K562 (cell line): ENCODE measurements at regions not wholly inside any gene's neighbourhood (a gene's known extent, or its start where the extent isn't known, plus 50 kb on each side); places are given as distances from the start of the nearest gene placed in this dataset.

ENCODE experiments used
- ATAC-seq: fragments of 200-7000 bp; cut with Tn5 transposase; 3 replicates; pipeline ENCODE4 v1.9.1; 2020; ENCODE audit warnings: moderate library complexity
- BruUV-seq: library from RNA; stranded (reverse); fragments of 400-500 nt; replicated peaks from 2 replicates; lab custom pipeline; 2021; lab: Mats Ljungman, UMichigan
- CTCF ChIA-PET: fragments of 300-600 bp; formaldehyde crosslinking; extraction: SDS; loops from one replicate; lab custom pipeline; 2021; ENCODE audit warnings: low intra/inter-chr PET ratio; lab: Yijun Ruan, JAX
- POLR2A ChIA-PET: fragments of 300-600, 350-650 bp; sonication (Branson Sonifier 250); formaldehyde crosslinking; extraction: SDS; loops from one replicate; lab custom pipeline; 2021; ENCODE audit warnings: antibody characterized with exemption, inconsistent platforms; lab: Yijun Ruan, JAX
- DNase-seq, 4 experiments: peaks; one replicate each; pipeline versions ENCODE4 v3.0.0 to v3.0.0-alpha.2; 2011 to 2018; ENCODE audit warnings: low spot score in 3 of 4, mixed read lengths in 3 of 4; ENCODE audit errors: extremely low read depth in 1 of 4
- FAIRE-seq: peaks from 2 replicates; lab custom pipeline; 2011; peaks lifted over from hg19 to GRCh38; lab: Jason Lieb, UNC
- H2AFZ ChIP-seq: 2 replicates; pipeline ENCODE4 v1.6.0; 2011; ENCODE audit warnings: low read depth, low read length, control low read depth, inconsistent platforms
- H3K27ac ChIP-seq: fragments of 200-600 bp; 3 replicates; pipeline ENCODE4 v1.8.0; 2011; ENCODE audit warnings: low read depth, mild to moderate bottlenecking, control low read depth, inconsistent platforms, low read length, moderate library complexity, mixed read lengths; ENCODE audit errors: extremely low read depth
- H3K27me3 ChIP-seq, 2 experiments: fragments of 300-600 bp in 1 of 2; 2 replicates in 1 of 2; 3 replicates in 1 of 2; pipeline versions ENCODE4 v1.6.0 to v1.8.0; 2011; ENCODE audit warnings: inconsistent platforms in 2 of 2, low read length in 2 of 2, mild to moderate bottlenecking in 1 of 2, mixed read lengths in 1 of 2, moderate library complexity in 1 of 2; ENCODE audit not compliant: control insufficient read depth in 2 of 2, insufficient read depth in 2 of 2
- H3K36me3 ChIP-seq: fragments of 300-600 bp; 3 replicates; pipeline ENCODE4 v1.8.0; 2011; ENCODE audit warnings: mild to moderate bottlenecking, low read length, inconsistent platforms; ENCODE audit not compliant: control insufficient read depth, insufficient read depth
- H3K4me1 ChIP-seq, 2 experiments: fragments of 200-600 bp in 1 of 2; replicated peaks in 1 of 2; 2 replicates in 1 of 2; 3 replicates in 1 of 2; pipeline versions ENCODE4 v1.5.1 to v1.8.0; 2011; ENCODE audit warnings: inconsistent platforms in 2 of 2, low read length in 2 of 2, mild to moderate bottlenecking in 1 of 2, mixed read lengths in 1 of 2, moderate library complexity in 1 of 2; ENCODE audit not compliant: control insufficient read depth in 2 of 2, insufficient read depth in 2 of 2
- H3K4me2 ChIP-seq: 2 replicates; pipeline ENCODE4 v1.6.1; 2011; ENCODE audit warnings: low read length, control low read depth, inconsistent platforms, mixed read lengths; ENCODE audit not compliant: insufficient read depth
- H3K4me3 ChIP-seq: fragments of 200-600 bp; sonication (generic), shearing (Covaris generic); 2 replicates; pipeline ENCODE4 v1.5.1; 2016; ENCODE audit warnings: control low read depth, inconsistent platforms
- H3K79me2 ChIP-seq: fragments of 200-600 bp; 3 replicates; pipeline ENCODE4 v1.8.0; 2011; ENCODE audit warnings: low read length, inconsistent platforms; ENCODE audit not compliant: control insufficient read depth, insufficient read depth
- H3K9ac ChIP-seq, 2 experiments: 2 replicates each; pipeline versions ENCODE4 v1.6.0 to v1.6.1; 2011; ENCODE audit warnings: low read depth in 2 of 2, low read length in 2 of 2, control low read depth in 1 of 2, inconsistent platforms in 1 of 2, mild to moderate bottlenecking in 1 of 2, mixed read lengths in 1 of 2; ENCODE audit not compliant: insufficient read depth in 1 of 2
- H3K9me1 ChIP-seq: one replicate; pipeline ENCODE4 v1.6.0; 2011; ENCODE audit warnings: inconsistent platforms, mild to moderate bottlenecking, low read length, moderate library complexity; ENCODE audit not compliant: control insufficient read depth, insufficient read depth
- H3K9me3 ChIP-seq: replicated peaks from 2 replicates; pipeline ENCODE4 v1.5.1; 2011; ENCODE audit warnings: low read depth, low read length, inconsistent platforms; ENCODE audit not compliant: control insufficient read depth, insufficient read depth
- H4K20me1 ChIP-seq: replicated peaks from 2 replicates; pipeline ENCODE4 v1.6.1; 2011; ENCODE audit warnings: low read length, inconsistent platforms, mixed read lengths; ENCODE audit not compliant: control insufficient read depth, insufficient read depth
- ESRRA ChIP-seq: fragments of 450-650 bp; IDR thresholded peaks from 2 replicates; pipeline ENCODE4 v1.6.1; 2014; ENCODE audit warnings: low read depth, mild to moderate bottlenecking, moderate library complexity, borderline replicate concordance
- IRF1 ChIP-seq: sonication (generic); formaldehyde crosslinking; IDR thresholded peaks from 2 replicates; pipeline ENCODE4 v1.8.0; 2022; ENCODE audit warnings: missing genetic modification reagents, mild to moderate bottlenecking, borderline replicate concordance
- MXI1 ChIP-seq: IDR thresholded peaks from 2 replicates; pipeline ENCODE4 v1.6.1; 2011; ENCODE audit warnings: low read depth, mild to moderate bottlenecking, improper control_type of control experiment, low read length
- POLR3G ChIP-seq: IDR thresholded peaks from 2 replicates; pipeline ENCODE4 v1.6.1; 2011; ENCODE audit not compliant: insufficient read length, insufficient replicate concordance; ENCODE audit errors: extremely low read depth
- THAP12 ChIP-seq: fragments of 250-450 bp; sonication (Bioruptor Pico); IDR thresholded peaks from 2 replicates; pipeline ENCODE4 v1.9.0; 2021; ENCODE audit warnings: mild to moderate bottlenecking, inconsistent platforms
- ZNF121 ChIP-seq: sonication (generic); formaldehyde crosslinking; conservative IDR thresholded peaks from 2 replicates; pipeline ENCODE4 v1.8.0; 2022; ENCODE audit warnings: missing genetic modification reagents
- ZSCAN32 ChIP-seq: fragments of 450-650 bp; formaldehyde crosslinking; IDR thresholded peaks from 2 replicates; pipeline ENCODE4 v1.4.0; 2020; ENCODE audit warnings: mild to moderate bottlenecking, moderate library complexity
- WGBS: fragments of 100-300 bp; shearing (Covaris generic); methylation state at CpG from one replicate; pipeline ENCODE4 v1.1.6; 2016; ENCODE audit warnings: low coverage, mixed read lengths; ENCODE audit not compliant: insufficient coverage; ENCODE audit errors: missing lambda C conversion rate; 5-methylcytosine and 5-hydroxymethylcytosine counted together
- in situ Hi-C: fragments of 300-500 bp; cut with MboI; formaldehyde crosslinking; loops from 4 replicates; pipeline ENCODE4 v1.15.0; 2018; ENCODE audit warnings: inconsistent platforms, mixed read lengths
- intact Hi-C: fragments of 100-400 bp; cut with micrococcal nuclease; formaldehyde crosslinking; loops from 2 replicates; pipeline ENCODE4 v1.14.2; 2022
- TF ChIP-seq, protein P1 (sequence below): fragments of 250-450 bp; sonication (Bioruptor Pico); IDR thresholded peaks from 2 replicates; pipeline ENCODE4 v1.5.0; 2020; ENCODE audit warnings: mild to moderate bottlenecking

GRCh38 chr20:17806107-17806506 lies 106.3 kb downstream of the BANF2 start:
- POLR2A ChIA-PET, result no interaction called here

More at GRCh38 chr20:17806107-17806506, 106.3 kb downstream of the BANF2 start:
- BruUV-seq, result no TSS peak
- H3K4me2 ChIP-seq, result no peak overlapping the region
- no peaks in the 10 kb centered on the region for H3K36me3 ChIP-seq
- no peak overlapping the region for H2AFZ ChIP-seq
- 39% methylated on average over 6 of the region's 7 CpGs for WGBS
- H3K79me2 ChIP-seq, result no peaks in the 10 kb centered on the region
- TF ChIP-seq, protein P1, sequence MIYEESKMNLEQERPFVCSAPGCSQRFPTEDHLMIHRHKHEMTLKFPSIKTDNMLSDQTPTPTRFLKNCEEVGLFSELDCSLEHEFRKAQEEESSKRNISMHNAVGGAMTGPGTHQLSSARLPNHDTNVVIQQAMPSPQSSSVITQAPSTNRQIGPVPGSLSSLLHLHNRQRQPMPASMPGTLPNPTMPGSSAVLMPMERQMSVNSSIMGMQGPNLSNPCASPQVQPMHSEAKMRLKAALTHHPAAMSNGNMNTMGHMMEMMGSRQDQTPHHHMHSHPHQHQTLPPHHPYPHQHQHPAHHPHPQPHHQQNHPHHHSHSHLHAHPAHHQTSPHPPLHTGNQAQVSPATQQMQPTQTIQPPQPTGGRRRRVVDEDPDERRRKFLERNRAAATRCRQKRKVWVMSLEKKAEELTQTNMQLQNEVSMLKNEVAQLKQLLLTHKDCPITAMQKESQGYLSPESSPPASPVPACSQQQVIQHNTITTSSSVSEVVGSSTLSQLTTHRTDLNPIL (CRISPR knock-in tag), result no peak
- TF ChIP-seq ESRRA, result no peak
- peak; percentile 46 for TF ChIP-seq ZNF121 (CRISPR knock-in tag)
- no peak for TF ChIP-seq ZSCAN32
- no peak for TF ChIP-seq MXI1
- TF ChIP-seq THAP12 (CRISPR knock-in tag), result no peak
- TF ChIP-seq IRF1, result no peak
- no peak for TF ChIP-seq POLR3G
- H3K27ac ChIP-seq, result no peak overlapping the region
- in situ Hi-C loops, result no loop called here
- H3K4me1 ChIP-seq, result peaks cover 0 to 7% of the 10 kb centered on the region in 2 experiments; a peak in 2 of 5 replicates
- H4K20me1 ChIP-seq, result no peaks in the 10 kb centered on the region; the same call in 1 of the 2 replicates
- no peak overlapping the region for H3K9ac ChIP-seq
- no peak for FAIRE-seq
- no peaks in the 10 kb centered on the region for H3K9me1 ChIP-seq
- no peak for ATAC-seq
- intact Hi-C loops, result no loop called here
- H3K9me3 ChIP-seq, result no peaks in the 10 kb centered on the region
- no peak overlapping the region for H3K4me3 ChIP-seq
- DNase-seq, result no peak
- H3K27me3 ChIP-seq, result peaks cover 0 to 13% of the 10 kb centered on the region in 2 experiments; a peak in 2 of 5 replicates
- CTCF ChIA-PET, result no interaction called here
